Activated CD4-positive, alpha-beta T cell treated with anti-CD3 and anti-CD28 coated beads for 48 hours (primary cell): ENCODE measurements at regions not wholly inside any gene's neighbourhood (a gene's known extent, or its start where the extent isn't known, plus 50 kb on each side); places are given as distances from the start of the nearest gene placed in this dataset.

Source experiments
- DNase-seq: peaks from one replicate; pipeline ENCODE4 v3.0.0-alpha.2; 2020

DNA sequence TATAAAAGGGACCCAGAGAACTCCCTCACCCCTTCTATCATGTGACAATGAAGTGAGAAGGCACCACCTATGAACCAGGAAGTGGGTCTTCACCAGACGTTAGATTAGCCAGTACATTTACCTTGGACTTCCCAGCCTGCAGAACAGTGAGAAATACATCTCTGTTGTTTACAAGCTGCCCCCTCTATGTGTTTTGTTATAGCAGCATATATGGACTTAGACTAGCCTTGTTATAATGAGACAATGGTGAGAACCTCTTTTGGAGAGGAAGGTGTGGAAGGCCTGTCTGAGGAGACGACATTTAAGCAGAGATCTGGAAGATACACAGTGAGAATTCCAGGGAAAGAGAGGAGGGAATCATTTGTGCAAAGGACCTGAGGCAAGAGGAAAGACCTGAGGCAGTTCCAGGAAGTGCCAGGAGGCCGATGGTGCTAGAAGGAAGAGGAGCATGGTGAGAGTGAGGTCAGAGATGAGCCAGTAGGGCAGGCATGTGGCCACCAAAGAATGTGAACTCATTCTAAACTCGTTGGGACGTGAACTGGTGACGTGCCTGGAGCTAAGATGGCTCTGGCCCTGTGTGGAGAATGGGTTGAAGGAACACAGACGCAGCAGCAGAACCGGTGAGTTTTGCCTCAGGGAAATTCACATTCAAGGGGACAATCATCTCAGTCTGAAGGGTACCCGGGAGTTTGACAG is 98.9 kb upstream of the IRF2BP2 start:
- no peak for DNase-seq

DNA sequence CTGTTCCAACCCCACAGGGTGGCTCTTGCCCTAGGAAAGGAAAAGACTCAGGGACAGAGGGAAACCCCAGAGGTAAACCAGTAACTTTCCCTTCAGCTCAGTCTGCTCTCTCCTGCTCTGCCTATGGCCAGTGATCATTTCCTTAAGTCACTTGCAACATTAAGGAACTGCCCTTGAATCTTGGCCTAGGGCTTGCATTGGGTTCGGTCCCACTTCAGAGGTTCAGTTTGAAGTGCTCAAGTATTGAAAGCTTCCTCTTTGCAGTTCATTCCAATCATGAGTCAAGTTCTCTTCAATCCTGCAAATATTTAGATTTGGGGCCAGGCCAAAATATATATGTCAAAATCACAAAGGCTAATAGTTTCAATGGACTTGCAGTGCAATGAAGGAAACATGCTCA is 97.7 kb upstream of the IRF2BP2 start:
- no peak for DNase-seq

DNA sequence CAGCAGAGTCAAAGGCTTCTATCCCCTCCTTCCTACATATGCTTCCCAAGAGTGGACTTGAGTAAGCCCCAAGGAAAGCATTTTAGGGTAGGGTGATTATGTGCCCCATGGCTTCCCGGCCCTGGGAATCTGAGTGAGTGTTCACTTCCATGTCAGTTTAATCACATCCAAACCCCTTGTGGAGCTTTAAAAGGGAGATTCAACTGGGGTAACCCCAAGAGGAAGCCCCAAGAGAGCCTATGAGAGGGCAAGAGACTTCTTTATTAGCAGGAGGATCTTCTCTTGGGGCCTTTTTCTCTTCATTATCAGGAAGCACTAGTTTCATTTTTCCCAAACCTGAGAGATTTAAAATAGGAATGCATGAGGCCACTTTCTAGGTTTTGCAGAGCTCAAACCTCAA is 97.0 kb upstream of the IRF2BP2 start:
- no peak for DNase-seq

DNA sequence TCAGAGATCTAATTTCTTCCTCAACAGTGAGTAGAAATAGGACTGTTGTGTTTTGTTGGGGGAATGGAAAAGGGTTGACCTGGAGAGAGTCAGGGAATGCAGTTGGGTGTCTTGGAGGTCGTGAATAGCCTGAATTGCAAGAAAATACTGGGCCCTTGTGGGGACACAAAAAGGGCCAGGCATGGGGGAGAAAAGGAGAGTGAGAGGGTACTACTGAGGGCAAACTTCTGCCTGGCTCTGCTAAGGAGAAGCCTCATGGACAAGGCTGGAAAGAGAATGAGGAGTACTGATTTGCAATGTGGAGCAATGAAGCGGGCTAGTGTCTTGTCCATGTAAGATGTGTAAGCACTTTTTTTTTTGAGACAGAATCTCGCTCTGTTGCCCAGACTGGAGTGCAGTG is 96.2 kb upstream of the IRF2BP2 start:
- no peak for DNase-seq

DNA sequence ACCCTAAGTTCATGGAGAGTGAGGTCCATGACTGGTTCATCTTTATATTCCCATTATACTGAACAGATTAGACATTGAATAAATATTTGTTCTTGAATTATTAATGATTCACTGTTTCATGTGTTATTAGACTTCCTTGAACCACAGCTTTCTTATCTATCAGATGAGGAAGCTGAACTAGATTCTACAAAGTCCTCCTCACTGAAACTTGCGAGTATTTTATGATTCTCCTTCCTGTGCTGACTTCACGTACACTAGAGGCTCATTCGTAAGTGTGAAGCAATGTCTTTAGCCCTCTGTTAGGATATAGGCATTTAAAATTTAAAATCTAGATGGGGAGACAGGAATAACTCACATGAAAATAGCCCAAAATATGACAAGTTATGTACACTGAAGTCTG is 95.6 kb upstream of the IRF2BP2 start:
- DNase-seq = no peak

DNA sequence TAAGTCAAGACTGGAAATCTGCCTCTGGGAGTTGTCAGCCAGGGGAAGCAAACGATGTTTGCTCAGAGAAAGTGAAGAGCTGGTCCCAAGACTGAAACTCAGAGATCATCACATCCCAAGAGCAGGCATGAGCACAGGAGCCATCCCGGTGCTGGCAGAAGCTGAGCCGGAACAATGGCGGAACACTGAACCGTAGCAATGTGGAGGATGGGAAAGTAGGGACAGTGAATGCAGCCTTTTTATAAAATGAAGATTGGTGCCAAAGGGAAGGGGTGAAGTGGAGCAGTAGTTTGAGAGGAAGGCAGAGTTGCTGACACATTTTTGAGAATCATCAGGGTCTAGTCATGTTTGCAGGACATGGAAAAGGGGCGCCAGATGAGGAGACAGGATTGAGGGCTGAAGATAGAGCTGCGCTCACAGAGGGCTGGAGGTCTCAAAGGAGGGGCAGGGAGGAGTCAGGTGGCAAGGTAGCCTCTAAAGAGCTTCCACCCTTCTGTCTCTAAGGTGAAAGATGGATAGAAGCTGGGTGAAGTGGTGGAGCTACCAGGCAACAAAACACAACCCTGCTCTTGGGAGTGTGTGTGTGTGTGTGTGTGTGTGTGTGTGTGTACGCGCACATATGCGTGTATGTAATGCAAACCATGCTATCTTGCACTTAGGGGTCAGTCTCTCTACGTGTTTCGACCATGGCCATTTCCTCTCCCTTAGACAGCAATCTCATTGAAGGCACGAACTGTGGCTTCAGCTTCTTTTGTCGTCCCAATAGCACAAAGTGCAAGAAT is 94.3 kb upstream of the IRF2BP2 start:
- no peak for DNase-seq

DNA sequence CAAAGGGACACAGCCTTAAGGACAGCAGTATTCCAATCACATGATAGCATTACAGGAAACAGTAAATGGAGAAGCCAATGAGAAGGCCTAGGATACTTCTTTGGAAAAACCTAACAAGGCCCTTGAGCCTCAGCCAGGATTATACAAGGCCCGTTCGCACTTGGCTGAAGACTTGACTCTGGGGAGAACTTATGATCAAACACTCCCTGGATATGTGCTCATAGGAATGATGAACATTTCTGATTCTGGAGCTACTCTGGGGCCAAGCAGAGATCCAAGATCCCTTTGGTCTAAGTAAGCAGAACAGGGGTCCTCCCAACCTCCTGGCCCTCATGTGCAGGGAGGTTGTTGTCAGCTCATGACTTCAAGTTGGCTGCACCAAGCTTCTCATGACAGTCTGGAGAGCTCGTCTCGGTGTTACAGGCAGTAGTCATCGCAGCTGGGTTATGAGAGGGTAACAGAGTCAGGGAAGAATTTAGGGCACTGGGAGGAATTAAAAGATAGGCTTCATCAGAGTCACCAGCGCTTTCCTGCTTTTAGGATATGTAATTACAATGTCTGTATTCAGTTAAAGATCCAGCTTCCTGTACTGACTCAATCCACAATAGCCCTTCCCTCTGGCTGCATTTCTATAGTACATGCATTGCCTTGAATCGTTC is 92.5 kb upstream of the IRF2BP2 start:
- no peak for DNase-seq

DNA sequence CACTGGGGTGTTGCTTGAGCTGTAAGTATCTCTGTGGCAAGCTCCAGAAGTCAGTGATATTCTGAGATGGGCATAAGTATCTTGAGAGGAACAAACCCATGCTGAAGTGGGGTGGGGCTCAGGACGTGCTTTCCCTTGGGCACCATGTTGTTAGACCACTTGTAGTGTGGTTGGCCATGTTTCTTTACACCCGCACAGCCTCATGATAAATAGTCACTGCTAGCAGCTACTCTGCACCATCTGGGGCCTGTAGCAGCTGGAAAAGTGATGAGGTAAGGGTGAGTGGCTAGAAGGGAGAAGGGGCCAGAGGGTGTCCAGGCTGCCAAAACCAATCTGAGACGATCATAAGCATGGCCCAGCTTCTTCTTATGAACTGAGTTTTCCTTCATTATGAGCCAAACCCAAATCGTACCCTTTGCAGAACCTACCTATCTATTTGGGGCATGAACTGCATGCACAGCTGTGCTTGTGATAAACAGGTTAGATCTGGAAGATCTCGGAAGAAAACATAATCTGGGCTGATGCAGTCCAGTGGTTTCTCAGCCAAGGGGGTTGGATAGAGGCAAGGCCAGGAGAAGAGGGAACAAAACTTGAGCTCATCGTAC is 91.9 kb upstream of the IRF2BP2 start:
- no peak for DNase-seq

DNA sequence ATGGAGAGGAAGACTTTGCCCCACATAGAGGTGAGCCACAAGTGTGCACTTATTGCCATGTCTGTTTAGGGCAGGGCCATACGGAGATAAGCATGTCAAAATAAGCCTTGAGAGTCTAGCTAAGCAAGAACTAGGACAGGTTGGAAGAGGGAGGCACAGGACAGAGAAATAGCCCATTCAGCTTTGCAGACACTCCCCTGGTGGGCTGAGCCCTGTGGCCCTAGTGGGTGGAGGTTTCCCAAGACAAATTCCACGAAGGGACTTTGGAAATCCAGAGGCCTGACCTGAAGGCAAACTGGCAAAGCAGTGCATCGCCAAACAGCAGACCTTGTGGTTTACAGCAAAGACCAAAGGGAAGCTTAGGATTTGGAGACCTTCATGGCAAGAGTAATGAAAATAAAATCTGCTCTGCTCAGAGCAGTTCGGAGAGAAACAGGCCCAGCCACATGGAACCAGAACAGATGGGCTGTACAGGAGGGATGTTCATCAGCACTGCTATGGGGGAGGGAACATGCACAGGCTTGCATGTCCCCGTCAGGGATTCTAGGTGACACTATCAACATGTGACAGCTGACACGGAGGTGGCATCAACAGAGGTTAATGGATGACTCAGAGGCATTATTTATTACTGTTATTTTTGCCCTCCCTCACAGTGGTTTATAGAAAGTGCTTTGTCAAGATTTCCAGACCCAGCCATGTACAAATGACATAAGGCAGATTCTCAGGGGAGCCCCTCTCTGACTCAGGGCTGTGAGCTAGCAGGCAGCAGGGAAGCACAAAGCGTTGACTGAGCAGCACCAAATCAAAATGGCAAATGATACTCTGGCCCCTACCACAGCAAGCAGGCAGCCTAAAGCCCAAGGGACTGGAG is 90.1 kb upstream of the IRF2BP2 start:
- peak; percentile 22 for DNase-seq

DNA sequence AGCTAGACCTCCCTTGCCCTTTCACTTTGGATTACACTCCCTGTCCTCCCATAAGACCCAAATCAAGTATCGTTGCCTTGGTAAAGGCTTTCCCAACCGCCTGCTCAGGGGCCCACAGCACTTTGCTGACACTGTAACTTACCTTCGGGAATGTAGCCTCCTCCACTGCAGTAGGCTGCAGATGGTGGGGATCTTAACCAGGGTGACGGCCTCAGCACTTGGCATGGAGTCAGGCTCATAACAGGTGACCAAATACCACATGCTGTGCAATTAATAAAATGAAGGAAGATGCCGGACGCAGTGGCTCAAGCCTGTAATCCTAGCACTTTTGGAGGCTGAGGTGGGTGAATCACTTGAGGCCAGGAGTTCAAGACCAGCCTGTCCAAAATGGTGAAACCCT is 88.7 kb upstream of the IRF2BP2 start:
- DNase-seq = no peak

DNA sequence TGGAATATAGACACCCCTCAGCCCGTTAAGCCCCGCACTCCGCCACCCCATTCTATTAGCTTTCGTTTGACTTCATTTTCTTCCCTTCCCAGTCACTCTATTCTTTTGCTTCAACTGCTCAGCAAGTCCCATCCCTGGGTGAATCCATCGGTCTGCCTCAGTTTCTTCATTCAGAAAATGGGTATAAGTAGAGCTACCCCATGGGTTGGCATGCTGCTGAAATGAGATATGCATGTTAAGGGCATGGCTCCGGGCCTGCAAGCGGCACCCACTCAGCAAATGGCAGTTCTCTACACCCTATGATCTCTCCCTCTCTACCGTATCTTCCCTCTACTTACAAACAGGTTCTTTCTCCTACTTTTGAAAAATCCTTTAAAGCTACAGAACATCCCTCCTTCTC is 87.8 kb upstream of the IRF2BP2 start:
- no peak for DNase-seq

DNA sequence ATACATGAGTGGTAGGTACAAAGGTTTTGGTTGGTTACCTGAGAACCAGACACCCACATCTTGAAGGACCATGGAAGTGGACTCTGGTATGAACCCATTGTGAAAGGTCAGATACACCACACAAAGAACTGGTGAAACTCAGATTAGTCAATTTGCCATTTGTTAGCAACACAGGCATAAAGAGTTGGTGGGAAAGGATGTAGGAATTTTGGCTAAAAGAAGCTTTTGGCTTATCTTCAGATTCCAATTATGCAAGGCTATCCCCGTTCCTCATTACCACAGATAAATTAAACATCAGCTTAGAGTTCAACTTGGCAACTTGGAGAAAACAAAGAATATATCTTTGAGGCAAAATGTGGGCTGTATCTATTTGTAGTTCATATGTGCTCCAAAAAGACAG is 87.0 kb upstream of the IRF2BP2 start:
- no peak for DNase-seq

DNA sequence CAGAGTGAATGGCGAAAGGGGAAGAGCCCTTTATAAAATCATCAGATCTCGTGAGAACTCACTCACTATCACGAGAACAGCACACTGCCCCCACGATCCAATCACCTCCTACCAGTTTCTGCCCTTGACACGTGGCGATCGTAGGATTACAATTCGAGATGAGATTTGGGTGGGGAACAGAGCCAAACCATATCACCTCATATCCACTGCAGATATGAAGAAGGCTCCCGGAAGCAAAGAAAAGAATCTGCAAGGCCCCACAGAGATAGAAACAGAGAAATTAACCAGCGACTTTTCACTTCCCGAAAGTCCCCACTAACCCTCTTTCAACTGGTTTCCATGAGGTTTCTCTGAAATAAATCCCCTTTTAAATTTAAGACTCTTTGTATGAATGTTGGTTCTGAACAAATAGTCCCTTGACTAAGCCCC is 86.2 kb upstream of the IRF2BP2 start:
- DNase-seq = no peak

DNA sequence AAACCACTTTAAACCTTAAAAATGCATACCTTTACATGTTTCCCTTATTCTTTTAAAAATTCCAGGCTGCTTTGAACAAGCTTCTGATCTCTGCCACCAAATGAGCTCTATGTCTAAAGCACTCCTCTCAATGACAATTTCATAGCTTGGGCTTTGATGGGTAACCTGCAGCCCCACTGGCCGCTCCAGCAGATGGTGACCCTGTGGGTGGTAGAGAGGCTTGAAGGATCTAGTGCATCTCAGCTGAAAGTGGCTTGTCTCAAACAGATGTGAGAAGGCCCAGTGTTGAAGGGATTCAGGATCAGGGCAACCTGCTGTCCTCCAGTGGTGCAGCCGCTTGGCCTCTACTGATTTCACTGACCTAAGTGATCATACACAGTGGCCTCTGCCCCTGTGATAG is 84.7 kb upstream of the IRF2BP2 start:
- no peak for DNase-seq

DNA sequence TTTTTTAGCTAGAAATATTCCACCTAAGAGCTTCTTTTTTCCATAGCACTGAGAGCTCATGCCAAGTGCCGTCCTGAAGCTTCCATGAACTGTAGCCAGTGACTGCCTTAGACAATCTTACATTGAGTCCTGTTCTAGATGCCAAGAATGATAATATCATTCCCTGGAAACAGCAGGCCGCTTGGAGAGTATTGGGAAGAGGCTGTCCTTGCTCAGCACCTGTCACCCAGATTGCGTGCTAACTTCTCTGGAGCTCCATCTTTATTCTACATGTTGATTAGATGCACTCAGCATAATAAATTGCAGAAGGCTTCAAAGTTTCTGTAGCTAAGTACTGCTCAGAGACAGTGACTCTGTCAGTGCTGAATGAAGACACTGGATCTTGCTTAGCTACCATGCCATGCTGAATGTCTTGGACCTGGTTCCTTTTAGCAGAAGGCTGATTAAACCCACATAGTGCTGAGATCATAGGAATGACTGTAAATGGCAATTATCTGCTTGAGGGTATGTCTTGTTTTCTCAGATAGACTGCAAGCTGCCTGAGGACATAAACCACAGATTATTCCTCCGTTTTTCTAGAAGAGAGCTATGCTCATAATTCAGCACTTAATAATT is 83.1 kb upstream of the IRF2BP2 start:
- no peak for DNase-seq

DNA sequence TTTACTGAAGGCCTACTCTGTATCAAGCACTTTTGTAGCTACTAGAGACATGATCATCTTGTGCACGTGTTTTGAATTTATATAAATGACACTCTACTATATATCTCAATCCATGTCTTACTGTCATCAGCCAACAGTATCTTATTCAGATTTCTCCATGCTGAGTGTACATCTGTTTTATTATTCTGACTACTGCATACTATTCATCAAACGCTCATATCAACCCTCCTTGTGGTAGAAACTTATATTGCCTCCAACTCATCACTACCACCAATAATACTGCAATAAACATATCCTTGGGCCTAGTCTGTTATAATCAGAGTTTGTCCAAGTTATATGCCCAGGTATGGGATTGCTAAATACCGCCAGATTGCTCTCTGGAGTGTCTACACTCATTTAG is 81.6 kb upstream of the IRF2BP2 start:
- no peak for DNase-seq

DNA sequence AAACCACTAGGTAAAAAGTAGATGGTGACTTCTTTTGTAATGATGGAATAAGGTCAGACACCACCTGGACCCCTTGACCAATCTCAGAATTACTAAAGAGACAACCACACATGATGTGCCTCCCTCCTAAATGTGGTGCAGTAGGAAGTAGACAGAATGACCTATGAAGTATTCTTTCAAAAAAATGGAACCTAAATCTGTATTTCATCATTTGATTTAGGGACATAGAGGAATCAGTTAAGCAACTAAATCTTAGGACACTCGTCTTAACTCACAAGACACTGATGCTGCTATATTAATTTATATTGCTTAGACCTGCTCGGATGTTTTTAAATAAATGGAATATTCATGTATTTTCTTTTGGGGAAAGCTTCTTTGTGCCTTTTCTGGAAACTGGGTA is 80.9 kb upstream of the IRF2BP2 start:
- no peak for DNase-seq

DNA sequence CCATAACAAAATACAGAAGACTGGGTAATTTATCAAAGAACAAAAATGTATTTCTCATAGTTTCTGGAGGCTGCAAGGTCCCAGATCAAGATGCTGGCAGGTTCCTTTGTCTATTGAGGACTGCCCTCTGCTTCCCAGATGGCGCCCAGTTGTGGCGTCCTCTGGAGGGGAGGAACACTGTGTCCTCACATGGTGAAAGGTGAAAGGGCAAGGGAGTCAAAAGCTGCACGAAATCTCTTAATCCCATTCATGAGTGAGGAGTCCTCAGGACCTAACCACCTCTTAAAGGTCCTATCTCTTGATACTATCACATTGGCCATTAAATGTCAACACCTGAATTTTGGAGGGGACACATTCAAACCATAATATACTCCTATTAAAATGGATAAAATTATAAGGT is 79.3 kb upstream of the IRF2BP2 start:
- no peak for DNase-seq

DNA sequence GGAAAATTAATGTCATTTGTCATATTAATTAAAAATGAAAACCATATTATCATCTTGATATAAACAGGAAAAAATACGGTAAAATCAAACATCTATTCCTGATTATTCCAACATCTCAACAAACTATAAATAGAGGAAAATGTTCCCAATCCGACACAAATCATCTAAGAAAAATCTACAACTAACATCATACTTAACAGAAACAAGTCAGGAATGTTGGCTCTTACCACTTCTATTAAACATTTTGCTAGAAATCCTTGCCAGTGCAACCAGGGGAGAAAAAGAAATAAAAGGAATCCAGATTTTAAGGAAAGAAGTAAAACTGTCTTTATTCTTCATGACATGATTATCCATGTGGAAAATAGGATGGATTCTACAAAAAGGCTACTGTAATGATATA is 77.0 kb upstream of the IRF2BP2 start:
- DNase-seq = no peak

DNA sequence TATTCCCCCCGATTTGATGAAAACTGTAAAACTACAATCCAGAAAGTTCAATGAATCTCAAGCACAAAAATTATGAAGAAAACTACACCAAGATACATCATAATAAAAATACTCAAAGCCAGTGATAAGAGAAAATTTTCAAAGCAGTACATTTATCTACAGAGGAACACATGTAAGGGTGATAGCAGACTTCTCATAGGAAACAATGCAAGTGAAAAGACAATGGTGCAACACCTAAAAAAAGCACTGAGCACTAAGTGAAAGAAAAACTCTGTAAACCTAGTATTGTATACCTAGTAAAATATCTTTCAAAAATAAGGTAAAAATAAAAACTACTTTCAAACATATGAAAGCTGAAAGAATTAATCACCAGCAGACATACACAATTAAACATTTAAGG is 76.1 kb upstream of the IRF2BP2 start:
- no peak for DNase-seq

DNA sequence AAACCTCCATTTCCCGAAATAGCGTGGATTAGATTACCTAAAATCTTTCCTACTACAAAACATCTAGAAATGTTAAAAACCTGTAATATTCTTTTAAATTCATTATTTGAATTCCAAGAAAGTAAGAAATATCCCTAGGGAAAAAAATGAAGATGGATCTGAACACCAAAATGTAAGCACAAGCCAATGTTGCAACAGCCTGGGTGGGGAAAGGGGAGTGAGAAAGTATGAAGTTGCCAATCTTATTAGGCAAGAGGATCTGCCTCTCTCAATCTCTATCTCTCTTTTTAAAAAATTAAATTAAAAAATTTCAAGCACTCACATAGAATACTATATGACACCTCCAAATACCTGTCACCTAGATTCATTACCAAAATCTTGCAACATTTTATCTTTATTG is 74.9 kb upstream of the IRF2BP2 start:
- DNase-seq = no peak
